ENCODE measurements at regions not wholly inside any gene's neighbourhood (a gene's known extent, or its start where the extent isn't known, plus 50 kb on each side); places are given as distances from the start of the nearest gene placed in this dataset.

- TF ChIP-seq CTCF (IDR thresholded peaks at IDR 0.05), result no peak
- no peaks in the 10 kb centered on the region for H3K9me3 Mint-ChIP-seq (ENCODE audit: unreplicated experiment)
- H3K36me3 Mint-ChIP-seq (ENCODE audit: unreplicated experiment), result no peaks in the 10 kb centered on the region
- no peaks in the 10 kb centered on the region for H3K4me1 Mint-ChIP-seq (ENCODE audit: unreplicated experiment)
- no peak overlapping the region for H3K27ac Mint-ChIP-seq (ENCODE audit: unreplicated experiment)
- no peak overlapping the region for H3K4me3 Mint-ChIP-seq (ENCODE audit: unreplicated experiment)
- H3K27me3 Mint-ChIP-seq (ENCODE audit: unreplicated experiment), result no peaks in the 10 kb centered on the region
- no peak for DNase-seq (ENCODE audit: extremely low spot score, unreplicated experiment)
These were observed 167.0 kb downstream of the AASDH start for GRCh38 chr4:56220261-56220660.

GRCh38 chr4:56219447-56219846 lies 167.8 kb downstream of the AASDH start:
- H3K27me3 Mint-ChIP-seq (ENCODE audit: unreplicated experiment), result no peaks in the 10 kb centered on the region
- no peak for DNase-seq (ENCODE audit: extremely low spot score, unreplicated experiment)
- H3K27ac Mint-ChIP-seq (ENCODE audit: unreplicated experiment), result no peak overlapping the region
- H3K4me3 Mint-ChIP-seq (ENCODE audit: unreplicated experiment), result no peak overlapping the region
- no peaks in the 10 kb centered on the region for H3K36me3 Mint-ChIP-seq (ENCODE audit: unreplicated experiment)
- H3K4me1 Mint-ChIP-seq (ENCODE audit: unreplicated experiment), result no peaks in the 10 kb centered on the region
- no peak for TF ChIP-seq CTCF (IDR thresholded peaks at IDR 0.05)
- H3K9me3 Mint-ChIP-seq (ENCODE audit: unreplicated experiment), result no peaks in the 10 kb centered on the region

- no peaks in the 10 kb centered on the region for H3K36me3 Mint-ChIP-seq (ENCODE audit: unreplicated experiment)
- no peaks in the 10 kb centered on the region for H3K27me3 Mint-ChIP-seq (ENCODE audit: unreplicated experiment)
These were observed 168.9 kb downstream of the AASDH start for GRCh38 chr4:56218230-56218895.

GRCh38 chr4:56217343-56217890 lies 169.9 kb downstream of the AASDH start:
- no peaks in the 10 kb centered on the region for H3K27me3 Mint-ChIP-seq (ENCODE audit: unreplicated experiment)
- H3K9me3 Mint-ChIP-seq (ENCODE audit: unreplicated experiment), result no peaks in the 10 kb centered on the region
- no peak for DNase-seq (ENCODE audit: extremely low spot score, unreplicated experiment)
- no peaks in the 10 kb centered on the region for H3K36me3 Mint-ChIP-seq (ENCODE audit: unreplicated experiment)
- no peaks in the 10 kb centered on the region for H3K4me1 Mint-ChIP-seq (ENCODE audit: unreplicated experiment)
- TF ChIP-seq CTCF (IDR thresholded peaks at IDR 0.05), result no peak
- H3K27ac Mint-ChIP-seq (ENCODE audit: unreplicated experiment), result no peak overlapping the region
- H3K4me3 Mint-ChIP-seq (ENCODE audit: unreplicated experiment), result no peak overlapping the region

More at GRCh38 chr4:56218230-56218895, 168.9 kb downstream of the AASDH start:
- no peaks in the 10 kb centered on the region for H3K9me3 Mint-ChIP-seq (ENCODE audit: unreplicated experiment)
- no peak for TF ChIP-seq CTCF (IDR thresholded peaks at IDR 0.05)
- DNase-seq (ENCODE audit: extremely low spot score, unreplicated experiment), result no peak
- H3K4me3 Mint-ChIP-seq (ENCODE audit: unreplicated experiment), result no peak overlapping the region
- H3K27ac Mint-ChIP-seq (ENCODE audit: unreplicated experiment), result no peak overlapping the region
- H3K4me1 Mint-ChIP-seq (ENCODE audit: unreplicated experiment), result no peaks in the 10 kb centered on the region

- H3K36me3 Mint-ChIP-seq (ENCODE audit: unreplicated experiment), result peaks cover 5% of the 10 kb centered on the region
- no peak for DNase-seq (ENCODE audit: extremely low spot score, unreplicated experiment)
- H3K27me3 Mint-ChIP-seq (ENCODE audit: unreplicated experiment), result no peaks in the 10 kb centered on the region
- H3K27ac Mint-ChIP-seq (ENCODE audit: unreplicated experiment), result no peak overlapping the region
- H3K9me3 Mint-ChIP-seq (ENCODE audit: unreplicated experiment), result peaks cover 5% of the 10 kb centered on the region
- no peak overlapping the region for H3K4me3 Mint-ChIP-seq (ENCODE audit: unreplicated experiment)
- no peaks in the 10 kb centered on the region for H3K4me1 Mint-ChIP-seq (ENCODE audit: unreplicated experiment)
- no peak for TF ChIP-seq CTCF (IDR thresholded peaks at IDR 0.05)
These were observed 171.4 kb downstream of the AASDH start for GRCh38 chr4:56215901-56216300.

Measured in osteocyte (in vitro differentiated cells).